ENCODE measurements at regions not wholly inside any gene's neighbourhood (a gene's known extent, or its start where the extent isn't known, plus 50 kb on each side); places are given as distances from the start of the nearest gene placed in this dataset.

- Histone ChIP-seq H3K4me2 (ENCODE audit: control insufficient read depth, insufficient read depth) (no peak overlapping the region), H4K20me1 (ENCODE audit: control insufficient read depth, insufficient read depth) (no peaks in the 10 kb centered on the region), H3K27me3 (replicated peaks in 1 of 2; ENCODE audit: control insufficient read depth in 2 of 2, insufficient read depth in 2 of 2, low read length in 1 of 2) (no peaks in the 10 kb centered on the region; a peak in 1 of 4 replicates), H3K9ac (ENCODE audit: control insufficient read depth, insufficient read depth, low read length) (no peak overlapping the region), H3K79me2 (ENCODE audit: control insufficient read depth, insufficient read depth, low read length) (no peaks in the 10 kb centered on the region), H2AFZ (ENCODE audit: control insufficient read depth, low read depth, low read length) (no peak overlapping the region), H3K4me1 (ENCODE audit: control insufficient read depth, insufficient read depth, low read length) (peaks cover 4% of the 10 kb centered on the region; the same call in 1 of the 2 replicates), H3K27ac (ENCODE audit: control insufficient read depth, insufficient read depth) (no peak overlapping the region), H3K4me3 (no peak overlapping the region), H3K36me3 (ENCODE audit: control insufficient read depth in 2 of 2, insufficient read depth in 2 of 2, low read length in 1 of 2) (no peaks in the 10 kb centered on the region), H3K9me3 (replicated peaks; ENCODE audit: control insufficient read depth, insufficient read depth, low read length) (peaks cover under 1% of the 10 kb centered on the region; the same call in 2 of the 3 replicates)
- ChIA-PET RAD21 (ENCODE audit: unreplicated experiment) (no interaction called here), CTCF (no interaction called here), POLR2A (no interaction called here), SMC1A (ENCODE audit: uncharacterized antibody, unreplicated experiment) (no interaction called here)
- intact Hi-C loops (cut with micrococcal nuclease; ENCODE audit: unreplicated experiment) = no loop called here
- FAIRE-seq = no peak
- ATAC-seq = no peak
- no TSS peak for BruUV-seq (replicated peaks)
- in situ Hi-C loops (cut with MboI) = no loop called here
- TF ChIP-seq GATAD2B (conservative IDR thresholded peaks at IDR 0.05; ENCODE audit: low read depth) = no peak
- no peak for TF ChIP-seq RCOR1 (conservative IDR thresholded peaks at IDR 0.05; ENCODE audit: low read depth, low read length)
- no peak for TF ChIP-seq RAD21 (IDR thresholded peaks at IDR 0.05; ENCODE audit: insufficient read depth, low read depth, low read length)
- TF ChIP-seq, protein P1, sequence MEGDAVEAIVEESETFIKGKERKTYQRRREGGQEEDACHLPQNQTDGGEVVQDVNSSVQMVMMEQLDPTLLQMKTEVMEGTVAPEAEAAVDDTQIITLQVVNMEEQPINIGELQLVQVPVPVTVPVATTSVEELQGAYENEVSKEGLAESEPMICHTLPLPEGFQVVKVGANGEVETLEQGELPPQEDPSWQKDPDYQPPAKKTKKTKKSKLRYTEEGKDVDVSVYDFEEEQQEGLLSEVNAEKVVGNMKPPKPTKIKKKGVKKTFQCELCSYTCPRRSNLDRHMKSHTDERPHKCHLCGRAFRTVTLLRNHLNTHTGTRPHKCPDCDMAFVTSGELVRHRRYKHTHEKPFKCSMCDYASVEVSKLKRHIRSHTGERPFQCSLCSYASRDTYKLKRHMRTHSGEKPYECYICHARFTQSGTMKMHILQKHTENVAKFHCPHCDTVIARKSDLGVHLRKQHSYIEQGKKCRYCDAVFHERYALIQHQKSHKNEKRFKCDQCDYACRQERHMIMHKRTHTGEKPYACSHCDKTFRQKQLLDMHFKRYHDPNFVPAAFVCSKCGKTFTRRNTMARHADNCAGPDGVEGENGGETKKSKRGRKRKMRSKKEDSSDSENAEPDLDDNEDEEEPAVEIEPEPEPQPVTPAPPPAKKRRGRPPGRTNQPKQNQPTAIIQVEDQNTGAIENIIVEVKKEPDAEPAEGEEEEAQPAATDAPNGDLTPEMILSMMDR (IDR thresholded peaks at IDR 0.05 in 2 of 3, conservative IDR thresholded peaks at IDR 0.05 in 1 of 3; ENCODE audit: control insufficient read depth in 2 of 3, extremely low read depth in 1 of 3, insufficient read depth in 1 of 3, low read depth in 3 of 3, low read length in 3 of 3) = no peak
- no peak for TF ChIP-seq IRF5 (IDR thresholded peaks at IDR 0.05; ENCODE audit: borderline replicate concordance)
- TF ChIP-seq NRF1 (conservative IDR thresholded peaks at IDR 0.05; ENCODE audit: low read depth, low read length) = no peak
- no peak for TF ChIP-seq EED (IDR thresholded peaks at IDR 0.05; ENCODE audit: low read depth)
- TF ChIP-seq ZNF24 (IDR thresholded peaks at IDR 0.05) = no peak
- TF ChIP-seq, protein P2, sequence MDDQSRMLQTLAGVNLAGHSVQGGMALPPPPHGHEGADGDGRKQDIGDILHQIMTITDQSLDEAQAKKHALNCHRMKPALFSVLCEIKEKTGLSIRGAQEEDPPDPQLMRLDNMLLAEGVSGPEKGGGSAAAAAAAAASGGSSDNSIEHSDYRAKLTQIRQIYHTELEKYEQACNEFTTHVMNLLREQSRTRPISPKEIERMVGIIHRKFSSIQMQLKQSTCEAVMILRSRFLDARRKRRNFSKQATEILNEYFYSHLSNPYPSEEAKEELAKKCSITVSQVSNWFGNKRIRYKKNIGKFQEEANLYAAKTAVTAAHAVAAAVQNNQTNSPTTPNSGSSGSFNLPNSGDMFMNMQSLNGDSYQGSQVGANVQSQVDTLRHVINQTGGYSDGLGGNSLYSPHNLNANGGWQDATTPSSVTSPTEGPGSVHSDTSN (IDR thresholded peaks at IDR 0.05; ENCODE audit: insufficient replicate concordance, low read depth, low read length) = no peak
- TF ChIP-seq JUNB (IDR thresholded peaks at IDR 0.05) = no peak
- no peak for TF ChIP-seq ZNF217 (IDR thresholded peaks at IDR 0.05)
- no peak for TF ChIP-seq RAD51 (IDR thresholded peaks at IDR 0.05)
- TF ChIP-seq, protein P3, sequence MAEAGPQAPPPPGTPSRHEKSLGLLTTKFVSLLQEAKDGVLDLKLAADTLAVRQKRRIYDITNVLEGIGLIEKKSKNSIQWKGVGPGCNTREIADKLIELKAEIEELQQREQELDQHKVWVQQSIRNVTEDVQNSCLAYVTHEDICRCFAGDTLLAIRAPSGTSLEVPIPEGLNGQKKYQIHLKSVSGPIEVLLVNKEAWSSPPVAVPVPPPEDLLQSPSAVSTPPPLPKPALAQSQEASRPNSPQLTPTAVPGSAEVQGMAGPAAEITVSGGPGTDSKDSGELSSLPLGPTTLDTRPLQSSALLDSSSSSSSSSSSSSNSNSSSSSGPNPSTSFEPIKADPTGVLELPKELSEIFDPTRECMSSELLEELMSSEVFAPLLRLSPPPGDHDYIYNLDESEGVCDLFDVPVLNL (IDR thresholded peaks at IDR 0.05; ENCODE audit: low read depth, low read length) = no peak
- DNase-seq (ENCODE audit: low read depth, low spot score) = no peak
- WGBS (ENCODE audit: insufficient coverage, insufficient replicate concordance, low lambda C conversion rate, missing lambda C conversion rate) = 37% methylated on average over 3 of the region's 3 CpGs
Measured at GRCh38 chr11:34825315-34825669, 90.9 kb downstream of the APIP start.

All from GM12878 (cell line).